GM19372 (cell line): ENCODE measurements at regions not wholly inside any gene's neighbourhood (a gene's known extent, or its start where the extent isn't known, plus 50 kb on each side); places are given as distances from the start of the nearest gene placed in this dataset.
"Not testable (repeated sequence)": the region's sequence is repeated elsewhere in the genome, so short reads cannot be mapped to it uniquely, and the experiment has no call there.

Source experiments
- ATAC-seq: cut with Tn5 transposase; IDR thresholded peaks from one replicate; pipeline ENCODE4 v1.9.1; 2021; ENCODE audit warnings: mild to moderate bottlenecking, low read depth, moderate library complexity; ENCODE audit not compliant: unreplicated experiment

DNA sequence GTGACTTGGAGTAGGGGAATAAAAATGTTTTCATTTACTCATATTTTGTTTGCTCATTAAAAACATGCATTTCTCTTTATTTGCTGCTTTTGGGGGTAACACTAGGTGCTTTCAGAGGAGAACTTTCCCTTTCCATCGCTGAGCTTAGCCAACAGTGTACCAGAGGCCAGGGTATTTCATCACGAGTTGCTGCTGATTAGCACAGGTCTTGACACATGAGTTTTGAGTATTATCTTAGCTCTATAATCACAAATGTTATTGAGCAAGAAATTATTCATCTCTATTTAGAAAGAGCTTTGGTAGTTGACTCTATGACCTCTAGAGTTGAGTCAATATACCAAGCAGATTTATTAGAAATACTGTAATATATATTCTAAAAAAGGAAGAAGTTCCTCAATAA lies 375.9 kb downstream of the NXPH1 start:
- ATAC-seq = no peak

DNA sequence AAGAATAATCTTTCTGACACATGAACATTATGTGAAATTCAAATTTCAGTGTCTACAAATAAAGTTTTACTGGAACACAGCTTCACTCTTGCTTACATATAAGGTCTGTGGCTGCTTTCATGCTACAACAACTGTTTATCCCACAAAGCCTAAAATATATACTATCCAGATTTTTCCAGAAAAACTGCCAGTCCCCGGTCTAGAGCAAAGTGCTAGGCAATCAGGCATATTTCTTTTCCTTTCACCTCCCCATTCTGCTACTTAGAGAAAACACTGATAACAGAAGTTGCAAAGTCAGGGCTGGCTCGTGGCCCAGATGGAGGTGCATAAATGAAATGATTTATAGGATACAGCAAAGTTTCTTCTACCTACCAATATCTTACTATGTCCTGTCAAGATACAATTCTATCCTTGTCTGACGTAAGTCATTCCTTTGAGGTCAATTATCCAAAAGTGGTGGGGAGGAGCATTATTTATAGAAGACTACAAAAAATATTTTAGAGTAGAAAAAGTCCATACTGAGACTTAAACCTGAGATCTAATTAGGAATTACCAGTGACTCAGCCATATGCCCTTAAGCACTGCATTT lies 384.1 kb downstream of the NXPH1 start:
- ATAC-seq = no peak

DNA sequence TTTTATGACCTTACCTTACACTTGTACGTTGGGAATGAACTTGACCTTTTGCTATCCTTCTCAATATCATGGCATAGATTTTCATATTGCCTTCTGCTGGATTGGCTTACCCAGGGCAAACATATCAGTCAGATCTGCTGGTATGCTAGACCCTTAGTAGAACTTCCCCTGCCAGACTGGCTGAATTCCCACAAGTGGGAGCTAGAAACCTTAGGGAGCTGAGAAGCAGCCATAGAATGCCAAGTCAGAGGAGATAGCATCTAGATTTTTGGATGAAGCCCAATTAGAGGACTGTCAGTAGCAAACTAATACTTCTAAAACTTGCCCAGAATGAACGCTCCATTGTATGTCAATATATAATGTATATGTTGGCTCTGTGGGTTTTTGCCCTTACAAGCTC lies 385.0 kb downstream of the NXPH1 start:
- ATAC-seq = no peak

DNA sequence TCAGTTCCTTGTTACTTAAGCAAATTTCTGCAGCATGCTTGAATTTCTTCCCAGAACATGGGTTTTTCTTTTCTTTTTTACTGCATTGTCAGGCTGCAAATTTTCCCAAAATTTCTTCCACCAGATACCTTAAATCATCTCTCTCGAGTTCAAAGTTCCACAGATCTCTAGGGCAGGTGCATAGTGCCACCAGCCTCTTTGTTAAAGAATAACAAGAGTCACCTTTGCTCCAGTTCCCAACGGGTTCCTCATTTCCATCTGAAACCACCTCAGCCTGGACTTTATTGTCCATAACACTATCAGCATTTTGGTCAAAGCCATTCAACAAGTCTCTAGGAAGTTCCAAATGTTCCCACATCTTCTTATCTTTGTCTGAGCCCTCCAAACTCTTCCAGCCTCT lies 389.2 kb downstream of the NXPH1 start:
- ATAC-seq = no peak

DNA sequence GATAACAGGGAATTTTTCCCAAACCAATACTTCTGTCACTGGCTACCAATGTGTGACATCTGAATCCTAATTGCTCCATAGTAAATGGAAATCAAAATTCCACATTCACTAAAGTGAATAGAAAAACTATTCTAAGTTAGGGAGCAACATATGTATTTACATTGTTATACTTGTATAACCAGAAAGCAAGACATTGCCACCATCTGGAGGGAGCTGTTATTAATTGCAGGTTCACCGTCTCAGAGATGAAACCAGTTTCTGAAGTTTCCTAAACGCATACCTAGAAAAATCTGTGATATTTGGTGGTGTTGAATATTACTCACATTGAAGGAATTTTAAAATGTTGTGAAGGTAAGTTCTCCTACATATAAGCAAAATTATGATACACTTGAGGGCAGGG lies 390.1 kb downstream of the NXPH1 start:
- no peak for ATAC-seq

DNA sequence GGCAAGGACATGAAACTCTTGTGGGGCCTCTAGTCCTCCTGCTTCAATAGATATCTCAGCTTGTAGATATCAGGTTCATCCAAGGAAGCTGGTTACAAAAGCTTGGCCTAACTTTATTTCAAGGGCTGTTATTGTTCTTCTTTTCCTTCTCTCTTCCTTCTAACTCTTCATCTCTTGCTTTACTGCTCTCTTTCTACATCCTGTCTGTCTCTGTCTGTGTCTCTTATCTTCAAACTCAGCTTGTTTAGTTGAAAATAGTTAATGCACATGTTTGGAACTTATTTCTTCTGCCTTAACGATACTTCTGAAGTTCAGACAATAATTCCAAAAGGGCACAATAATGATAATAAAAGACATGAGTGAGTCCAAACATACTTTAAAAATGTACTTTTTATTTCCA lies 393.9 kb downstream of the NXPH1 start:
- ATAC-seq = no peak

DNA sequence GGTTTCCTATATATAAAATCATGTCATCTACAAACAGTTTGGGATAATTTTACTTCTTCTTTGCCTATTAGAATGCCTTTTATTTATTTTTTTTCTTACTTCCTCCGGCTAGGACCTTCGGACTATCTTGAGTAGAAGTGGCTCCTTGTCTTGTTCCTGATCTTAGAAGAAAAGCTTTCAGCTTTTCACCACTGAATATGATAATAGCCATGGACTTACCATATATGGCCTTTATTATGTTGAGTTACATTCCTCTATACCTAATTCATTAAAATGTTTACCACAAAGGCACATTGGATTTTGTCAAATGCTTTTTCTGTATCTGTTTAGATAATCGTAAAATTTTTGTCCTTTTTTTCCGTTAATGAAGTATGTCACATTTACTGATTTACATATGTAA lies 395.7 kb downstream of the NXPH1 start:
- ATAC-seq = no peak

DNA sequence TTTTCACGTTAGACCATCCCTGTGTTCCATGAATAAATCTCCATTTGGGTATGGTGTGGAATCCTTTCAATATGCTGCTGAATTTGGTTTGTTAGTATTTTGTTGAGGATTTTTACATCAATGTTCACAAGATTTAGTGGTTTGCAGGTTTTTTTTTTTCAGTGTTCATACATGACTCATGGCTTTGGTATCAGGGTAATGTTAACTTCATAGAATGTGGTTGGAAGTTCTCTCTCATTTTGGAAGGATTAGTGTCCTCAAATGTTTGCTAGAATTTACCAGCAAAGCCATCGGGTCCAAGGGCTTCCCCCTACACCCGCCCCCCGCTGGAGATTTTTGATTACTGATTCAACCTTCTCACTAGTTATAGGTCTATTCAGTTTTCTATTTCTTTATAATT lies 398.0 kb downstream of the NXPH1 start:
- no peak for ATAC-seq

DNA sequence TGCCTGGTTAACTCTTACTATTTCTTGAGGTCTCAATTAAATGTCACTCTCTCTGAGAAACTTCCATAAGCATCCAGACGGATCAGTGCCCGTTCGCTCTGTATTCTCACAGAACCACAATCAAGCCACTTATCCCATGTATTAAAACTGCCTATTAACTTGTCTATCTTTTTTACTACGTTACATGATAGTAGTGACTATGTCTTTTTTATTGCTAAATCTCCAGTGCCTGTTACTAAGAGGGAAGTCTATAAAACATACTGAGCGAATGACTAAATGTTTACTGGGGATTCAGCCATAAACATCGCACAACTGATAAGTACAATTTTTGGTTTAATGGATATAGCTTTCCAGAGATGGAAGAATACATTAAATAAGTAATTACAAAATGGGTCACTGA lies 399.9 kb downstream of the NXPH1 start:
- ATAC-seq = no peak

DNA sequence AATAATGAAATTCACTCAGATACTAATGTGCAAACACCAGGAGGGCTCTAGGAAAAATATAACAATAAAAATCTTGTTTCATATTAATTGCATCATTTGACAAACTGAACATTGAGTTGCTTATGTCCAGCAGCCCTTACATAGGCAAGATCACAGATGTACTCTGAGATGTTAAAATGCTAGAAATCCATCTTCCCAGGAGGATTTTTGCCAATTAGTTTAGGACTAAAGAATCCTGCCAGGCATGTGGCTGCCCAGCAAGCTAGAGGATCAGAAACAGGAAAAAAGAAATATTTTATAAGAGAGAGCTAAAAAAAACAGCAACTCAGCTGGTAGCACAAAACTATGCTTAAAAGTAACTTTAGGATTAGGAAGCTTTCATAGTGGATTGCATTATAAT lies 407.8 kb downstream of the NXPH1 start:
- ATAC-seq = no peak

DNA sequence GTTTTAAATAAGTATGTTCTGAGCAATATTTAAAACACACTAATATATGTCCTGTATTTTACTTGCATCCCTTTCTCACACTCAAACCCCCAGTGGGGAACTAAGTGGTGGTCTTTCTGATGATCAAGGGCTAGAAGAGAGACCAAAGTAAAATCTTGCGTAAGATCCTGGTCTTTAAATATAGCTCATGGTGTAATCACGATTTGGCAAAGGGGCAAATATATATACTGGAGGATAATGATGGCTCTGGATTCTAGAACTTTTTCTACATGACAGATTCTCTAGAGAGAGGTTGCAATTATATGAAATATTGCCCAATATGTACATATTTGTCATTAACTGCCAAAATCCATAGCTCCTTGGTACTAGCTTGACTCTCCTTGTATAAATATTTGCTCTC lies 438.3 kb downstream of the NXPH1 start:
- ATAC-seq = no peak

DNA sequence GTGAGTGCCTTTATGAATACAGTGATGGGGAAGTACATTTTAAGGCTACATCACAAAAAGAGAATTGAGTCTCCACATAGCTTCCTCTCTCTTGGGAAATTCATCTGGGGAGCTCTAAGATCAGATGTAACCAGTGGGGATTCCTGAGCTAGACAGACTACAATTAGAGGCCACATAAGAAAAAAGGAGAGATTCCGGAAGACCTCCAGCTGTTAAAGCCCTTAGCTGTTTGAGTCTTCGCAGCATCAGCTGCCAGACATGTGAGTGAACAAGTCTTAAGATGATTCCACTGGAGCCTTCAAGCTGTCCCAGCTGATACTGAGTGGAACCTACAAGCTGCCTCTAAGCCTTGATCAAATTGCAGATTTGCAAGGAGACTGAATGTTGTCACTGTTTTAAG lies 448.5 kb downstream of the NXPH1 start:
- no peak for ATAC-seq

DNA sequence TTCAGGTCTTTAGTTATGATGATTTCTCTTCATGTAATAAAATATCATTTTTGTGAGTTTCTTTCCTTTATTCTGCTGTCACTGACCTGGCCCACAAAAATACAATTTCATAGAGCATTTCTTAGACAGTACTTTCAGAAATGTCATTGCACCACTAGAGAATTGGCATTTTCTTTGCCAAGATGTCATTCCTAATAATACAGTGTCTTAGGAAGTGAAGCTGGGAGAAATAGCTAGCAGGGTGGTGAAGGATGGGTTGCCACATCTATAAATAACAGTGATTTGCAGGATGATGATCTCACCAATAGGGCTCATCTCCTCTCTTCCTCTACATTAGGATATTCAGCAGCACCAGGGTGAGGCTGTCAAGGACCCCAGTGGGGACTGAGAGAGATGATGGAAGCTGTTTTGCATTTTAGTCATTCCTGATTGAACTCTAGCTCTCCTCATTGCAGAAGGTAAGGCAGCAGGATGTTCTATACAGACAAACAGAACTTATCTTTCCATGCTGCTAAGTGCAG lies 452.1 kb downstream of the NXPH1 start:
- no peak for ATAC-seq

DNA sequence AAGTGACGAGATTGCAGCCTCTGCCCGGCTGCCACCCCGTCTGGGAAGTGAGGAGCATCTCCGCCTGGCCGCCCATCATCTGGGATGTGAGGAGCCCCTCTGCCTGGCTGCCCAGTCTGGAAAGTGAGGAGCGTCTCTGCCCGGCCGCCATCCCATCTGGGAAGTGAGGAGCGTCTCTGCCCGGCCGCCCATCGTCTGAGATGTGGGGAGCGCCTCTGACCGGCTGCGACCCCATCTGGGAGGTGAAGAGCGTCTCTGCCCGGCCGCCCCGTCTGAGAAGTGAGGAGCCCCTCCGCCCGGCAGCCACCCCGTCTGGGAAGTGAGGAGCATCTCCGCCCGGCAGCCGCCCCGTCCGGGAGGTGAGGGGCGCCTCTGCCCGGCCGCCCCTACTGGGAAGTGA lies 456.9 kb downstream of the NXPH1 start:
- not testable (repeated sequence) for ATAC-seq

DNA sequence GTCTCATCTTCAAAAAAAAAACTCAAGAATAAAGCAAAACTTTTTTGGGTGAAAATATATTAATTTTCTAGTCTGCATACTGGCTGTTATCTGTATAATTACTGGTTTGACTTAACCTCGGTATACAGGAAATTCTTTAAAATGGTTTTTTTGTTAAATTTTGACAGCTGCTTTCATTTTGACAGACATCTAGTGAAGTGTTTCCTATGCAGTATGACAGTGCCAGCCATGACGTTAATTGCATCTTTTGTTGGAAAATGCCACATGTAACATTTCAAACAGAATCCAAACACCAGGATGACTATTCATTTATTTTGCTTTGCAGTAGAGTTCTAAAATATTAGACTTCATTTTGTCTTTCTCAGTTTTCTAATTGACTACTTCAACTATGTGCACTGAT lies 460.4 kb downstream of the NXPH1 start:
- no peak for ATAC-seq

DNA sequence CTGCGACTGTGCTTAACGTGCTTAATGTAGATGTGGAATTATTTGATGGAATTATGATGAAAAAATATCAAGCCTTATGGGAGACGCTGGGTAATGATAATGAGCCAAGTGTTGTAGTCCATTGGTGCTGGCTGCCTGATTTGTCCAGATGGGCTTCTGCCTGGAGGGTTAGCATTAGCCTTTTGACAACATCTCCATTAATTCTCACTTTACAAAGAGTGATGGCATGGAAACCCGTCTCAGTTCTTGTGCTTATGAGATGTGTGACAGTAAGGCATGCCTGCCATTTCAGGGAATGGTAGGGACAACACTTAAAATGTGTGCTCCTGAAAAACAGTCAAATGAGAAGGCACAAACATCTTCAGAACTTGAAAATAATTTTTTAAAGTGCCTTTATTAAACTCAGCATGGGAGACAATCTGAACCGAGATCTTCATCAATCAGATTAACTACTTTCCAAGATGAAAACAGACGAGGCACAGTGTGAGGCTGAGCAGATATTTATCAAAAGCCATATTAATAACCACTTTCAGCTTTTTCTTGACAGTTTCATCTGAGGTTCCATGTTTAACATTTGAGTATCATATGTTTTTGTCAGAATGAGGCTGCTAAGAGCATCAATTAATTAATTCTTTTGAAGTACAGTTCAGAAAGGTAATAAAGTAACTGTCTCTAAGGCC lies 473.1 kb downstream of the NXPH1 start:
- ATAC-seq = no peak

DNA sequence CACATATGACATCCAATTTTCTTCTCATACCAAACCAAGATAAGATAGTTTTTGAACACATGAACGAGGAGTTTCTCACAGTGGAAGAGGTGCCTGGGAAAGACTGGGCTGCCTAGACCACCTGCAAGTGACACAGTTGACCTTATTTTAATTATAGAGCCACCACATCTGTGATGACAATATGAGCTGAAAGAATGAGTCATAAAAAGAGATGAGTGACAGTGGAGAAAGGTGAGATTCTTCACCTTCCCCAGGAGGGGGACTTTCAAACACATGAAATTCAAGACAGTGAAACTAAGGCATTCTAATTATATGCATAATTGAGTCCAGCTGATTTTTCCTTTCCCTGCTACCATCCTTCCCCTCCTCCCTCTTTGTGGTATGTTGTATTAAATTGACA lies 475.5 kb downstream of the NXPH1 start:
- no peak for ATAC-seq

DNA sequence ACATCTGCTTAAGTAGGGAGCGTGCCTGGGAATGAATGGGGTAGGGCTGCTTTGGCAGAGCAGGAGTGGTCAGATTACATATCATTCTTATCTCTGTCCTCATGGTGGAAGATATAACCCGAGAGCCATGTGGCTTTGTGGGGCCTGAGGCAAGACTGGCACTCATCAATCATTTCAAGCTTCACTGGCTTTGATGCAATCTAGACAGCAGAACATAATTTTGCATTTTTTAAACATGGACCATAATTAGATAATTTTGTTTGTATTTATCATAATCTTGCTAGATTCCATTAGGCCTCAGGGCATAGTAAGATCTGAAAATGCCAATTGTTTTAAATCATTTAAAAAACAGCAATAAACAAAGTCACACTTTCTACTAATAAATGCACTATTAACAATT lies 480.3 kb downstream of the NXPH1 start:
- ATAC-seq = no peak

DNA sequence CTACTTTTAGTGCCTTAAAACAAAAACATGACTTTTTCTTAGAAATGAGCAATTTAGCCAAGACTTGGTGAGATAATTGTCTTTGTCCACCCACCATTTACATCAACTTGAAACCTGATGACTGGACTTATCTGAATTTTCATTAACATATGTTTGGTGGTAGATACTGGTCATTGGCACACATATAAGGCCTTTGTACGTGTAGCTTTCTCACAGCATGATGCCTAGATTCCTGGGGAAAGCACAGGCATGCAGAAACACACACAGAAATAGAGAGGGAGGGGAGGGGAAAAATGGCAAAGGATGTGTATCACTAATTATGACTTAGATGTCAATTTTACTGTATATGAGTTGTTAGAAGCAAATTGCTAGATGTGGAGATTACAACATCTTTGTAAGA lies 488.4 kb downstream of the NXPH1 start:
- no peak for ATAC-seq

DNA sequence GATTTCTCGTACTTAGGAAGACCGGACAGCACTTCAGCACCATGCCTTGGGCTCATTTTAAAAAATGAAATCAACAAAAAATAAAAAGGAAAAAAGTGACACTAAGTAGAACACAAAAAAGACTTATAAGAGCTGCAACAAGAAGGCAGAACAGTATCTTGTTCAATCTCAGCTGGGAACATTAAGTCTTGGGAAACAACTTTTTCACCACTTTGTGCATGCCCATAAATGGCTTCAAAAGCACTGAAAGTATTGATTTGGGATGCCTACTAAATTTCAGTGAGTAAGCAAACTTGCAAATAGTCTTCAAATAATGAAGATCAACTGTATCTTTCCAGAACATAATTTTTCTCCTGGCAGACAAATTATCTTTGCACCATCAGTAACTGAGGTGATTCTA lies 489.3 kb downstream of the NXPH1 start:
- ATAC-seq = no peak

DNA sequence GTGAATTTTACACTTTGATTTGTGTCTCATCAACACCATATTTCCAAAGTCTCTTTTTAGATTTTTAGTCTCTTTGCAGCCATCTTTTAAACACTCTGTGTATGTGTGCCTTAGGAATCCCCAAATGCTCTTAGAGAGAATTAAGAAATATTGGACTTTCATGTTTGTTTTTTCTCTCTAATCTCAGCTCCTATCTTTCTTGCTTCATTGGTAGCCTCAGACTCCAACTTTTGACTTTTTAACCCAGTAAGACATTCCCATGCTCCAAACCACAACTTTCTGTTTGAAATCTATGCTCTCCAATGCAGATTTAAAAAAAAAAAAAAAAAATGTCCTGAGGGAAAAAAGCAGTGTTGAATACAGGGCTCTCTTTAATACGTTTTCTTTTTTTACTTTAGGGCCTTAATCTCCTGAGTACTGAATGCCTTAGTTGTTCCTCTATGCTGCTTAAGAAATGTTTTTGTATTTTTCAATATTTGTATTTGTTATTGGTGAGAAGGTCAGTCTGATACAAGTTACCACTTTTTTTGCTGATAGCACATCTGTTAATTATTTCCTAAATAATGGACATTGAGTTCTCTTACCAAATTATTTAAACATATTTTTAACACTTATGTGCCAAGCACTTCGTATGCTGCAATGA lies 489.9 kb downstream of the NXPH1 start:
- no peak for ATAC-seq
